Astrocyte of the cerebellum (primary cell): ENCODE measurements at regions not wholly inside any gene's neighbourhood (a gene's known extent, or its start where the extent isn't known, plus 50 kb on each side); places are given as distances from the start of the nearest gene placed in this dataset.
"Not testable (repeated sequence)": the region's sequence is repeated elsewhere in the genome, so short reads cannot be mapped to it uniquely, and the experiment has no call there.

ENCODE experiments used
- DNase-seq: peaks from one replicate; pipeline ENCODE4 v3.0.0-alpha.2; 2011; ENCODE audit warnings: low read depth
- H3K4me3 ChIP-seq: 2 replicates; pipeline ENCODE4 v1.5.1; 2011; ENCODE audit warnings: mild to moderate bottlenecking, low read depth, low read length, moderate library complexity
- in situ Hi-C: cut with HindIII; loops from 2 replicates; pipeline ENCODE4 v1.10.0; 2017; ENCODE audit warnings: low sequenced_read_pairs
- TF ChIP-seq, protein P1 (sequence below): IDR thresholded peaks from 2 replicates; pipeline ENCODE4 v1.5.1; 2012; ENCODE audit warnings: low read length, low read depth, moderate library complexity, mild to moderate bottlenecking; ENCODE audit errors: missing control alignments

DNA sequence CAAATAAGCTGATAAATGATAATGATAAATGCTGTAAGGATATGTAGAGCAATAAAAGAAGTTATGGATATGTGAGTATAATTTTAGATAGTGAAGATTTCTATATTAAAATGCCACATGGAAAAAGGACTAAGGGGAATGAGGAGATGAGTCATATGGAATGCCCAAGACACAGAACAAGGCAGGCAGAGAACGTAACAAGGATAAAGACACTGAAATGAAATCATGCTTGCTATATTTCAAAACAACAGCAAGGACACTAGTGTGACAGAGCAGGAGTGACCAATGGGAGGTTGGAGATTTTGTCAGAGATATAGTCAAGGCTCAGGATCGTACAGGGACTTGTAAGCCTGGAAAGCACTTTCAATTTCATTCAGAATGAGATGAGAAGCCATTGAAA lies 621.5 kb upstream of the SEMA6D start:
- in situ Hi-C loops = no loop called here
- no peak overlapping the region for H3K4me3 ChIP-seq
- TF ChIP-seq, protein P1, sequence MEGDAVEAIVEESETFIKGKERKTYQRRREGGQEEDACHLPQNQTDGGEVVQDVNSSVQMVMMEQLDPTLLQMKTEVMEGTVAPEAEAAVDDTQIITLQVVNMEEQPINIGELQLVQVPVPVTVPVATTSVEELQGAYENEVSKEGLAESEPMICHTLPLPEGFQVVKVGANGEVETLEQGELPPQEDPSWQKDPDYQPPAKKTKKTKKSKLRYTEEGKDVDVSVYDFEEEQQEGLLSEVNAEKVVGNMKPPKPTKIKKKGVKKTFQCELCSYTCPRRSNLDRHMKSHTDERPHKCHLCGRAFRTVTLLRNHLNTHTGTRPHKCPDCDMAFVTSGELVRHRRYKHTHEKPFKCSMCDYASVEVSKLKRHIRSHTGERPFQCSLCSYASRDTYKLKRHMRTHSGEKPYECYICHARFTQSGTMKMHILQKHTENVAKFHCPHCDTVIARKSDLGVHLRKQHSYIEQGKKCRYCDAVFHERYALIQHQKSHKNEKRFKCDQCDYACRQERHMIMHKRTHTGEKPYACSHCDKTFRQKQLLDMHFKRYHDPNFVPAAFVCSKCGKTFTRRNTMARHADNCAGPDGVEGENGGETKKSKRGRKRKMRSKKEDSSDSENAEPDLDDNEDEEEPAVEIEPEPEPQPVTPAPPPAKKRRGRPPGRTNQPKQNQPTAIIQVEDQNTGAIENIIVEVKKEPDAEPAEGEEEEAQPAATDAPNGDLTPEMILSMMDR = no peak
- DNase-seq = no peak

GRCh38 chr15:47098526-47098925 lies 618.8 kb upstream of the SEMA6D start:
- in situ Hi-C loops, DNase-seq, H3K4me3 ChIP-seq: not testable (repeated sequence)

- in situ Hi-C loops = not testable (repeated sequence)
Measured at GRCh38 chr15:47099801-47100200, 617.5 kb upstream of the SEMA6D start.

DNA sequence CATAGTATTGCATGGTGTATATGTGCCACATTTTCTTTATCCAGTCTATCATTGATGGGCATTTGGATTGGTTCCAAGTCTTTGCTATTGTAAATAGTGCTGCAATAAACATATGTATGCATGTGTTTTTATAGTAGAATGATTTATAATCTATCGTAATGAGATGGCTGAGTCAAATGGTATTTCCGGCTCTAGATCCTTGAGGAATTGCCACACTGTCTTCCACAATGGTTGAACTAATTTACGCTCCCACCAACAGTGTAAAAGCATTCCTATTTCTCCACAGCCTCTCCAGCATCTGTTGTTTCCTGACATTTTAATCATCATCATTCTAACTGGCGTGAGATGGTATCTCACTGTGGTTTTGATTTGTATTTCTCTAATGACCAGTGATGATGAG lies 608.5 kb upstream of the SEMA6D start:
- in situ Hi-C loops, H3K4me3 ChIP-seq, DNase-seq: not testable (repeated sequence)

More at GRCh38 chr15:47099801-47100200, 617.5 kb upstream of the SEMA6D start:
- not testable (repeated sequence) for H3K4me3 ChIP-seq, DNase-seq

- no peak overlapping the region for H3K4me3 ChIP-seq
- TF ChIP-seq, protein P1 = no peak
- in situ Hi-C loops = no loop called here
- no peak for DNase-seq
Measured at GRCh38 chr15:47116698-47117097, 600.6 kb upstream of the SEMA6D start.

DNA sequence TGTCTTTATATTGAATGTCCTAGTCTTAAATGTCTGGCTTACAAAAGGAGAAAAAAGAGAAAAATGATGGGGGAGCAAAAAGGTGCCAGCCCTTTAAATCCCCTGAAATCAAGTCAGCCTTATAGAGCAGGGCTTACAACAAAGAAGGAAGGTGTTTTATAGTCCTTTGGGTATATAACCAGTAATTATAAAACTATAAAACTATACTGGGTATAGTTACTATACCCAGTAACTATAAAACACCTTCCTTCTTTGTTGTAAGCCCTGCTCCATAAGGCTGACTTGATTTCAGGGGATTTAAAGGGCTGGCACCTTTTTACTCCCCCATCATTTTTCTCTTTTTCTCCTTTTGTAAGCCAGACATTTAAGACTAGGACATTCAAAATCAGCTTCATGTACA lies 598.0 kb upstream of the SEMA6D start:
- in situ Hi-C loops = no loop called here
- TF ChIP-seq, protein P1 = no peak
- DNase-seq = no peak
- H3K4me3 ChIP-seq = no peak overlapping the region

GRCh38 chr15:47124430-47125102 lies 592.7 kb upstream of the SEMA6D start:
- no peak overlapping the region for H3K4me3 ChIP-seq
- DNase-seq = no peak
- in situ Hi-C loops = no loop called here
- TF ChIP-seq, protein P1 = no peak

GRCh38 chr15:47129033-47129432 lies 588.3 kb upstream of the SEMA6D start:
- in situ Hi-C loops = no loop called here
- no peak overlapping the region for H3K4me3 ChIP-seq
- TF ChIP-seq, protein P1 = no peak
- DNase-seq = no peak

DNA sequence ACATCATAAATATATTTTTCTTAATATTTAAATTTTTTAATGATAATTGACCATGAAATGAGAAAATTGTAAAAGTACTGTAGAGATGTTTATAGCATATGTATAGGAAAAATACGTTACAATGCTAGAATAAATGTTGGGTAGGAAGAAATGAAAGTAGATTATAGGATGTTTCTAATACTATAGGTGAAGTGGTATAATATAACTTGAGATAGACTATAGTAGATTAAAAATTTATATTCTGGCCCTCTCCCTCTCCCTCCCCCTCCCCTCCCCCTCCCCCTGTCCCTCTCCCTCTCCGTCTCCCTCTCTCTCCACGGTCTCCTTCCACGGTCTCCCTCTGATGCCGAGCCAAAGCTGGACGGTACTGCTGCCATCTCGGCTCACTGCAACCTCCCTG lies 585.9 kb upstream of the SEMA6D start:
- in situ Hi-C loops, DNase-seq, H3K4me3 ChIP-seq: not testable (repeated sequence)
